NT2/D1 (cell line): ENCODE measurements at regions not wholly inside any gene's neighbourhood (a gene's known extent, or its start where the extent isn't known, plus 50 kb on each side); places are given as distances from the start of the nearest gene placed in this dataset.

ENCODE experiments used
- SUZ12 ChIP-seq: IDR thresholded peaks from 2 replicates; pipeline ENCODE4 v1.6.1; 2011; ENCODE audit not compliant: insufficient read length, insufficient read depth; ENCODE audit errors: extremely low read depth
- YY1 ChIP-seq: IDR thresholded peaks from 2 replicates; pipeline ENCODE4 v1.6.1; 2011; ENCODE audit not compliant: insufficient read length, insufficient read depth

GRCh38 chr2:142734770-142735169, 142.7 kb upstream of the KYNU start:
- TF ChIP-seq SUZ12, result no peak
- TF ChIP-seq YY1, result no peak
